ENCODE measurements at regions not wholly inside any gene's neighbourhood (a gene's known extent, or its start where the extent isn't known, plus 50 kb on each side); places are given as distances from the start of the nearest gene placed in this dataset.

- Mint-ChIP-seq H3K27me3 (ENCODE audit: insufficient read depth) (peaks cover 8% of the 10 kb centered on the region), H3K36me3 (ENCODE audit: low read depth) (no peaks in the 10 kb centered on the region), H3K4me1 (peaks cover under 1% of the 10 kb centered on the region), H3K4me3 (no peak overlapping the region), H3K9me3 (peaks cover 5% of the 10 kb centered on the region), H3K27ac (no peak overlapping the region)
- Histone ChIP-seq H3K9ac (ENCODE audit: extremely low read depth, low read length, poor library complexity, severe bottlenecking) (no peak overlapping the region), H3K27me3 (ENCODE audit: control insufficient read depth, insufficient read depth, low read length, poor library complexity, severe bottlenecking) (no peaks in the 10 kb centered on the region), H3K27ac (ENCODE audit: low read depth, low read length) (no peak overlapping the region), H3K9me3 (ENCODE audit: control insufficient read depth, low read length) (no peaks in the 10 kb centered on the region), H3K4me1 (ENCODE audit: control insufficient read depth, insufficient read depth, low read length) (no peaks in the 10 kb centered on the region), H3K4me3 (ENCODE audit: low read length) (no peak overlapping the region), H3K36me3 (ENCODE audit: control insufficient read depth, insufficient read depth, low read length) (no peaks in the 10 kb centered on the region)
- TF ChIP-seq CTCF (conservative IDR thresholded peaks at IDR 0.05), result no peak
- WGBS, 2 experiments (ENCODE audit: insufficient coverage in 1 of 2, insufficient read length in 1 of 2), result 90% methylated on average over 2 of the region's 2 CpGs; no CpG with 5 or more reads in 1 of the 2 experiments
- no peak for DNase-seq
Measured at GRCh38 chr3:152642658-152643057, 192.3 kb upstream of the P2RY1 start.

GRCh38 chr3:152644478-152644877, 190.5 kb upstream of the P2RY1 start:
- Histone ChIP-seq H3K9me3 (ENCODE audit: control insufficient read depth, low read length) (no peaks in the 10 kb centered on the region), H3K9ac (ENCODE audit: extremely low read depth, low read length, poor library complexity, severe bottlenecking) (no peak overlapping the region), H3K4me1 (ENCODE audit: control insufficient read depth, insufficient read depth, low read length) (no peaks in the 10 kb centered on the region), H3K27me3 (ENCODE audit: control insufficient read depth, insufficient read depth, low read length, poor library complexity, severe bottlenecking) (no peaks in the 10 kb centered on the region), H3K27ac (ENCODE audit: low read depth, low read length) (no peak overlapping the region), H3K4me3 (ENCODE audit: low read length) (no peak overlapping the region), H3K36me3 (ENCODE audit: control insufficient read depth, insufficient read depth, low read length) (no peaks in the 10 kb centered on the region)
- no peak for DNase-seq
- Mint-ChIP-seq H3K27me3 (ENCODE audit: insufficient read depth) (peaks cover 8% of the 10 kb centered on the region), H3K27ac (no peak overlapping the region), H3K9me3 (peaks cover 5% of the 10 kb centered on the region), H3K4me3 (no peak overlapping the region), H3K4me1 (peaks cover 17% of the 10 kb centered on the region), H3K36me3 (ENCODE audit: low read depth) (no peaks in the 10 kb centered on the region)
- TF ChIP-seq CTCF (conservative IDR thresholded peaks at IDR 0.05), result no peak

GRCh38 chr3:152646004-152646403, 188.9 kb upstream of the P2RY1 start:
- Histone ChIP-seq H3K4me3 (ENCODE audit: low read length) (no peak overlapping the region), H3K27ac (ENCODE audit: low read depth, low read length) (no peak overlapping the region), H3K9ac (ENCODE audit: extremely low read depth, low read length, poor library complexity, severe bottlenecking) (no peak overlapping the region), H3K9me3 (ENCODE audit: control insufficient read depth, low read length) (no peaks in the 10 kb centered on the region), H3K27me3 (ENCODE audit: control insufficient read depth, insufficient read depth, low read length, poor library complexity, severe bottlenecking) (no peaks in the 10 kb centered on the region), H3K4me1 (ENCODE audit: control insufficient read depth, insufficient read depth, low read length) (peaks cover 3% of the 10 kb centered on the region), H3K36me3 (ENCODE audit: control insufficient read depth, insufficient read depth, low read length) (no peaks in the 10 kb centered on the region)
- H3K9me3 Mint-ChIP-seq, result peaks cover 5% of the 10 kb centered on the region
- DNase-seq, result no peak
- 90 to 94% methylated on average over 4 of the region's 4 CpGs for WGBS, 2 experiments (ENCODE audit: insufficient coverage in 1 of 2, insufficient read length in 1 of 2)
- TF ChIP-seq CTCF (conservative IDR thresholded peaks at IDR 0.05), result peak; percentile 45
- H3K27me3 Mint-ChIP-seq (ENCODE audit: insufficient read depth), result peaks cover 10% of the 10 kb centered on the region
- H3K4me3 Mint-ChIP-seq, result no peak overlapping the region
- H3K4me1 Mint-ChIP-seq, result peaks cover 24% of the 10 kb centered on the region
- H3K27ac Mint-ChIP-seq, result no peak overlapping the region
- no peaks in the 10 kb centered on the region for H3K36me3 Mint-ChIP-seq (ENCODE audit: low read depth)

Measured in endodermal cell (in vitro differentiated cells).